IMR-90 (cell line): ENCODE measurements at regions not wholly inside any gene's neighbourhood (a gene's known extent, or its start where the extent isn't known, plus 50 kb on each side); places are given as distances from the start of the nearest gene placed in this dataset.

Experiments
- ATAC-seq: fragments of 200-7000 bp; cut with Tn5 transposase; 2 replicates; pipeline ENCODE4 v1.9.1; 2020; ENCODE audit warnings: low read depth, mild to moderate bottlenecking, moderate library complexity
- BruUV-seq: library from RNA; stranded (reverse); fragments of 400-500 nt; replicated peaks from 2 replicates; lab custom pipeline; 2021; lab: Mats Ljungman, UMichigan
- CTCF ChIA-PET: fragments of 300-600 bp; formaldehyde crosslinking; extraction: SDS; loops from one replicate; lab custom pipeline; 2021; ENCODE audit warnings: antibody characterized with exemption; lab: Yijun Ruan, JAX
- POLR2A ChIA-PET: fragments of 300-600 bp; sonication (Branson Sonifier 250); formaldehyde crosslinking; loops from one replicate; lab custom pipeline; 2022; ENCODE audit warnings: antibody characterized with exemption; ENCODE audit not compliant: unreplicated experiment; lab: Charles Lee
- DNase-seq: peaks from one replicate; pipeline ENCODE4 v3.0.0; 2013
- H2AFZ ChIP-seq: replicated peaks from 2 replicates; pipeline ENCODE3; 2013; ENCODE audit warnings: low read length, mild to moderate bottlenecking; ENCODE audit not compliant: poor library complexity
- H2AK5ac ChIP-seq: 2 replicates; pipeline ENCODE4 v1.6.1; 2013; ENCODE audit warnings: low read depth, low read length, inconsistent platforms
- H2AK9ac ChIP-seq: replicated peaks from 2 replicates; pipeline ENCODE3; 2013; ENCODE audit warnings: mild to moderate bottlenecking, low read depth, low read length, moderate library complexity; ENCODE audit not compliant: poor library complexity
- H2BK120ac ChIP-seq: 2 replicates; pipeline ENCODE4 v1.6.1; 2013; ENCODE audit warnings: low read depth, low read length, inconsistent platforms
- H2BK15ac ChIP-seq: 3 replicates; pipeline ENCODE4 v1.6.1; 2013; ENCODE audit warnings: low read depth, low read length, inconsistent platforms
- H2BK20ac ChIP-seq: 2 replicates; pipeline ENCODE4 v1.6.1; 2013; ENCODE audit warnings: low read depth, mild to moderate bottlenecking, inconsistent platforms, low read length, moderate library complexity
- H2BK5ac ChIP-seq: 2 replicates; pipeline ENCODE4 v1.6.1; 2013; ENCODE audit warnings: mild to moderate bottlenecking, low read depth, low read length, inconsistent platforms; ENCODE audit not compliant: poor library complexity, severe bottlenecking
- H3K14ac ChIP-seq: replicated peaks from 2 replicates; pipeline ENCODE4 v1.6.1; 2013; ENCODE audit warnings: low read depth, low read length, inconsistent platforms
- H3K18ac ChIP-seq: 2 replicates; pipeline ENCODE4 v1.6.1; 2013; ENCODE audit warnings: low read depth, low read length, control low read depth
- H3K23ac ChIP-seq: 2 replicates; pipeline ENCODE4 v1.6.1; 2013; ENCODE audit warnings: low read depth, low read length, inconsistent platforms
- H3K27ac ChIP-seq: 2 replicates; pipeline ENCODE4 v1.5.1; 2013; ENCODE audit warnings: mild to moderate bottlenecking, control low read depth, low read length; ENCODE audit not compliant: insufficient read depth
- H3K27me3 ChIP-seq: 2 replicates; pipeline ENCODE4 v1.6.1; 2013; ENCODE audit warnings: low read length; ENCODE audit not compliant: control insufficient read depth, insufficient read depth
- H3K36me3 ChIP-seq: 2 replicates; pipeline ENCODE4 v1.6.1; 2013; ENCODE audit warnings: low read length, mixed read lengths; ENCODE audit not compliant: control insufficient read depth, insufficient read depth
- H3K4ac ChIP-seq: 2 replicates; pipeline ENCODE4 v1.6.1; 2013; ENCODE audit warnings: low read depth, low read length, inconsistent platforms
- H3K4me1 ChIP-seq: 2 replicates; pipeline ENCODE4 v1.6.1; 2013; ENCODE audit warnings: low read length, mixed read lengths; ENCODE audit not compliant: control insufficient read depth, insufficient read depth
- H3K4me2 ChIP-seq: 2 replicates; pipeline ENCODE4 v1.6.1; 2013; ENCODE audit warnings: low read depth, mild to moderate bottlenecking, control low read depth, low read length, moderate library complexity
- H3K4me3 ChIP-seq: 2 replicates; pipeline ENCODE4 v1.5.1; 2013; ENCODE audit warnings: low read depth, mild to moderate bottlenecking, control low read depth, low read length, moderate library complexity; ENCODE audit not compliant: insufficient read depth
- H3K56ac ChIP-seq: 2 replicates; pipeline ENCODE4 v1.6.1; 2013; ENCODE audit warnings: low read length, inconsistent platforms; ENCODE audit not compliant: insufficient read depth; ENCODE audit errors: extremely low read depth
- H3K79me1 ChIP-seq, 2 experiments: 2 replicates each; pipeline ENCODE4 v1.6.1; 2013; ENCODE audit warnings: low read length in 2 of 2, inconsistent platforms in 1 of 2, low read depth in 1 of 2
- H3K9ac ChIP-seq: 2 replicates; pipeline ENCODE4 v1.6.1; 2013; ENCODE audit warnings: low read depth, low read length, control low read depth
- H3K9me1 ChIP-seq: 2 replicates; pipeline ENCODE4 v1.6.1; 2013; ENCODE audit warnings: low read length, inconsistent platforms; ENCODE audit not compliant: insufficient read depth
- H3K9me3 ChIP-seq: 2 replicates; pipeline ENCODE4 v1.6.1; 2013; ENCODE audit warnings: low read length; ENCODE audit not compliant: control insufficient read depth, insufficient read depth
- H4K20me1 ChIP-seq: 2 replicates; pipeline ENCODE4 v1.6.1; 2013; ENCODE audit warnings: low read length, inconsistent platforms; ENCODE audit not compliant: insufficient read depth
- H4K5ac ChIP-seq: 2 replicates; pipeline ENCODE4 v1.6.1; 2013; ENCODE audit warnings: mild to moderate bottlenecking, low read depth, low read length, control low read depth
- H4K8ac ChIP-seq, 2 experiments: 2 replicates each; pipeline ENCODE4 v1.6.1; 2013; ENCODE audit warnings: low read depth in 2 of 2, low read length in 2 of 2, control low read depth in 1 of 2, inconsistent platforms in 1 of 2
- H4K91ac ChIP-seq: 2 replicates; pipeline ENCODE4 v1.6.1; 2013; ENCODE audit warnings: low read depth, low read length, inconsistent platforms; ENCODE audit not compliant: insufficient read depth
- BHLHE40 ChIP-seq: fragments of 150-350 bp; IDR thresholded peaks from 2 replicates; pipeline ENCODE4 v1.6.1; 2016; ENCODE audit warnings: mild to moderate bottlenecking, low read depth, low read length
- CEBPB ChIP-seq: IDR thresholded peaks from 2 replicates; pipeline ENCODE4 v1.6.1; 2012; ENCODE audit warnings: low read depth, low read length, improper control_type of control experiment
- CHD1 ChIP-seq: IDR thresholded peaks from 2 replicates; pipeline ENCODE4 v1.6.1; 2012; ENCODE audit warnings: low read depth, low read length, improper control_type of control experiment
- FOS ChIP-seq: fragments of 150-350 bp; IDR thresholded peaks from 2 replicates; pipeline ENCODE4 v1.6.1; 2016; ENCODE audit warnings: low read depth, low read length
- MAFK ChIP-seq: IDR thresholded peaks from 2 replicates; pipeline ENCODE4 v1.6.1; 2012; ENCODE audit warnings: low read depth, low read length, improper control_type of control experiment
- MAZ ChIP-seq: IDR thresholded peaks from 2 replicates; pipeline ENCODE4 v1.6.1; 2012; ENCODE audit warnings: low read depth, mild to moderate bottlenecking, low read length, improper control_type of control experiment, moderate library complexity, borderline replicate concordance
- MXI1 ChIP-seq: IDR thresholded peaks from 2 replicates; pipeline ENCODE4 v1.6.1; 2012; ENCODE audit warnings: low read depth, mild to moderate bottlenecking, low read length, moderate library complexity, borderline replicate concordance
- NFE2L2 ChIP-seq: fragments of 150-350 bp; IDR thresholded peaks from 2 replicates; pipeline ENCODE4 v1.6.1; 2016; ENCODE audit warnings: low read depth, mild to moderate bottlenecking, low read length
- POLR2A ChIP-seq: IDR thresholded peaks from 2 replicates; pipeline ENCODE4 v1.6.1; 2012; ENCODE audit warnings: mild to moderate bottlenecking, low read depth, low read length
- RAD21 ChIP-seq: IDR thresholded peaks from 2 replicates; pipeline ENCODE4 v1.6.1; 2012; ENCODE audit warnings: low read length, improper control_type of control experiment
- RCOR1 ChIP-seq: IDR thresholded peaks from 2 replicates; pipeline ENCODE4 v1.6.1; 2012; ENCODE audit warnings: mild to moderate bottlenecking, low read length, improper control_type of control experiment; ENCODE audit not compliant: insufficient replicate concordance
- RFX5 ChIP-seq: IDR thresholded peaks from 2 replicates; pipeline ENCODE4 v1.8.0; 2012; ENCODE audit warnings: low read depth, mild to moderate bottlenecking, low read length, moderate library complexity
- SMC3 ChIP-seq: fragments of 150-350 bp; IDR thresholded peaks from 2 replicates; pipeline ENCODE4 v1.6.1; 2016; ENCODE audit warnings: low read depth, mild to moderate bottlenecking, antibody characterized with exemption, low read length, moderate library complexity
- WGBS, 2 experiments: methylation state at CpG; one replicate each; pipeline versions ENCODE4 v1.1.5 to v1.1.7; 2013; ENCODE audit warnings: missing lambda C conversion rate in 2 of 2; ENCODE audit not compliant: insufficient read length in 1 of 2; ENCODE audit errors: extremely low coverage in 2 of 2; 5-methylcytosine and 5-hydroxymethylcytosine counted together
- dilution Hi-C: fragments of 300-500 bp; cut with HindIII; formaldehyde crosslinking; loops from one replicate; pipeline ENCODE4 v1.14.3; 2018; ENCODE audit warnings: low sequenced_read_pairs; ENCODE audit not compliant: unreplicated experiment
- in situ Hi-C: fragments of 300-500 bp; cut with MboI; formaldehyde crosslinking; loops from 3 replicates; pipeline ENCODE4 v1.14.3; 2019; ENCODE audit warnings: low sequenced_read_pairs, inconsistent platforms, mixed read lengths
- intact Hi-C: fragments of 100-400 bp; cut with micrococcal nuclease; formaldehyde crosslinking; loops from 2 replicates; pipeline ENCODE4 v1.10.0; 2022
- TF ChIP-seq, protein P1 (sequence below): conservative IDR thresholded peaks from 2 replicates; pipeline ENCODE4 v1.5.1; 2012; ENCODE audit warnings: mild to moderate bottlenecking, low read depth, low read length, improper control_type of control experiment
- TF ChIP-seq, protein P2 (sequence below): fragments of 150-350 bp; IDR thresholded peaks from 2 replicates; pipeline ENCODE4 v1.6.1; 2016; ENCODE audit warnings: low read depth, mild to moderate bottlenecking, low read length, moderate library complexity, borderline replicate concordance

DNA sequence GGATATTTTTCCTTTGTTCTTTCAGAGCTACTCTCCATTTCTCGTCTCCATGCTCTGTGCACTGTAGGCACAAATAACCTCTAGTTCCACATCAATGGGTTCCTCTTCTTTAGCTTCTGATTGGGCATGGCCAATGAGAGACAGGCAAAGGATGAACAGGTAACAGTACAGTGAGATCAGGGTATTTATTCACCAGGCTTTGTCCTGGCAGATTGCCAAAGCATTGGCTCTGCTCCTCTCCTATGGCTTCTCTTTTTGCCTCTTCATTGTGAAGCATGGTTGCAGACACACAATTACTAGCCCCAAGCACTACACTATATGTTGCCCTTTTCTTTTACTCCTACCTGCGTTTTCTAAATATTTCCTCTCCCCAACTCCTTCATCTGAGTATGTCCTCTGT is 215.1 kb upstream of the ARRDC3 start:
- H2AK9ac ChIP-seq = no peak overlapping the region
- H3K56ac ChIP-seq = no peak overlapping the region
- H3K27ac ChIP-seq = no peak overlapping the region
- H3K79me1 ChIP-seq = no peaks in the 10 kb centered on the region
- no peak overlapping the region for H3K4me3 ChIP-seq
- H3K9me3 ChIP-seq = no peaks in the 10 kb centered on the region
- in situ Hi-C loops (no loop called here), intact Hi-C loops (no loop called here), dilution Hi-C loops (no loop called here)
- H2AFZ ChIP-seq = no peak overlapping the region
- H2BK120ac ChIP-seq = no peak overlapping the region
- no CpG with 5 or more reads among the region's 2 CpGs for WGBS, 2 experiments
- H2AK5ac ChIP-seq = no peak overlapping the region
- H3K9me1 ChIP-seq = no peaks in the 10 kb centered on the region
- CTCF ChIA-PET = no interaction called here
- H3K4me1 ChIP-seq = no peaks in the 10 kb centered on the region
- no peak overlapping the region for H2BK5ac ChIP-seq
- H3K4me2 ChIP-seq = no peak overlapping the region
- H3K9ac ChIP-seq = no peak overlapping the region
- no TSS peak for BruUV-seq
- no peak for DNase-seq
- ATAC-seq = no peak
- no peak overlapping the region for H3K18ac ChIP-seq
- no peaks in the 10 kb centered on the region for H3K36me3 ChIP-seq
- TF ChIP-seq CHD1 = no peak
- TF ChIP-seq SMC3 = no peak
- TF ChIP-seq MAZ = no peak
- TF ChIP-seq CEBPB = no peak
- TF ChIP-seq, protein P1, sequence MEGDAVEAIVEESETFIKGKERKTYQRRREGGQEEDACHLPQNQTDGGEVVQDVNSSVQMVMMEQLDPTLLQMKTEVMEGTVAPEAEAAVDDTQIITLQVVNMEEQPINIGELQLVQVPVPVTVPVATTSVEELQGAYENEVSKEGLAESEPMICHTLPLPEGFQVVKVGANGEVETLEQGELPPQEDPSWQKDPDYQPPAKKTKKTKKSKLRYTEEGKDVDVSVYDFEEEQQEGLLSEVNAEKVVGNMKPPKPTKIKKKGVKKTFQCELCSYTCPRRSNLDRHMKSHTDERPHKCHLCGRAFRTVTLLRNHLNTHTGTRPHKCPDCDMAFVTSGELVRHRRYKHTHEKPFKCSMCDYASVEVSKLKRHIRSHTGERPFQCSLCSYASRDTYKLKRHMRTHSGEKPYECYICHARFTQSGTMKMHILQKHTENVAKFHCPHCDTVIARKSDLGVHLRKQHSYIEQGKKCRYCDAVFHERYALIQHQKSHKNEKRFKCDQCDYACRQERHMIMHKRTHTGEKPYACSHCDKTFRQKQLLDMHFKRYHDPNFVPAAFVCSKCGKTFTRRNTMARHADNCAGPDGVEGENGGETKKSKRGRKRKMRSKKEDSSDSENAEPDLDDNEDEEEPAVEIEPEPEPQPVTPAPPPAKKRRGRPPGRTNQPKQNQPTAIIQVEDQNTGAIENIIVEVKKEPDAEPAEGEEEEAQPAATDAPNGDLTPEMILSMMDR = no peak
- TF ChIP-seq BHLHE40 = no peak
- TF ChIP-seq FOS = no peak
- no peak for TF ChIP-seq RCOR1
- TF ChIP-seq MAFK = no peak
- no peak for TF ChIP-seq NFE2L2
- TF ChIP-seq, protein P2, sequence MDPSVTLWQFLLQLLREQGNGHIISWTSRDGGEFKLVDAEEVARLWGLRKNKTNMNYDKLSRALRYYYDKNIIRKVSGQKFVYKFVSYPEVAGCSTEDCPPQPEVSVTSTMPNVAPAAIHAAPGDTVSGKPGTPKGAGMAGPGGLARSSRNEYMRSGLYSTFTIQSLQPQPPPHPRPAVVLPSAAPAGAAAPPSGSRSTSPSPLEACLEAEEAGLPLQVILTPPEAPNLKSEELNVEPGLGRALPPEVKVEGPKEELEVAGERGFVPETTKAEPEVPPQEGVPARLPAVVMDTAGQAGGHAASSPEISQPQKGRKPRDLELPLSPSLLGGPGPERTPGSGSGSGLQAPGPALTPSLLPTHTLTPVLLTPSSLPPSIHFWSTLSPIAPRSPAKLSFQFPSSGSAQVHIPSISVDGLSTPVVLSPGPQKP = no peak
- TF ChIP-seq MXI1 = no peak
- TF ChIP-seq POLR2A = no peak
- no peak for TF ChIP-seq RFX5
- TF ChIP-seq RAD21 = no peak
- H3K27me3 ChIP-seq = no peaks in the 10 kb centered on the region
- H3K14ac ChIP-seq = no peak overlapping the region
- H2BK20ac ChIP-seq = no peak overlapping the region
- H3K4ac ChIP-seq = no peak overlapping the region
- H4K20me1 ChIP-seq = no peaks in the 10 kb centered on the region
- H2BK15ac ChIP-seq = no peak overlapping the region
- POLR2A ChIA-PET = no interaction called here
- no peak overlapping the region for H3K23ac ChIP-seq
- H4K91ac ChIP-seq = no peak overlapping the region
- H4K5ac ChIP-seq = no peak overlapping the region
- no peak overlapping the region for H4K8ac ChIP-seq
